HG02970 (cell line): ENCODE measurements at regions not wholly inside any gene's neighbourhood (a gene's known extent, or its start where the extent isn't known, plus 50 kb on each side); places are given as distances from the start of the nearest gene placed in this dataset.
"Not testable (repeated sequence)": the region's sequence is repeated elsewhere in the genome, so short reads cannot be mapped to it uniquely, and the experiment has no call there.

Experiments
- ATAC-seq: cut with Tn5 transposase; IDR thresholded peaks from one replicate; pipeline ENCODE4 v1.9.1; 2021; ENCODE audit warnings: mild to moderate bottlenecking, moderate library complexity, moderate number of reproducible peaks; ENCODE audit not compliant: unreplicated experiment, low FRiP score

GRCh38 chr5:97568382-97568781 is 385.3 kb upstream of the RIOK2 start:
- no peak for ATAC-seq

GRCh38 chr5:97570242-97570641 is 387.2 kb upstream of the RIOK2 start:
- ATAC-seq = no peak

GRCh38 chr5:97575322-97575721 is 392.3 kb upstream of the RIOK2 start:
- no peak for ATAC-seq

- ATAC-seq = no peak
Observed at GRCh38 chr5:97576956-97577355, 393.9 kb upstream of the RIOK2 start.

GRCh38 chr5:97579977-97580376 is 396.9 kb upstream of the RIOK2 start:
- ATAC-seq = not testable (repeated sequence)

- ATAC-seq = no peak
Observed at GRCh38 chr5:97580746-97581145, 397.7 kb upstream of the RIOK2 start.

GRCh38 chr5:97591781-97592180 is 408.7 kb upstream of the RIOK2 start:
- ATAC-seq = no peak

- no peak for ATAC-seq
Observed at GRCh38 chr5:97600486-97600885, 417.4 kb upstream of the RIOK2 start.

GRCh38 chr5:97601651-97602050 is 418.6 kb upstream of the RIOK2 start:
- ATAC-seq = no peak

- no peak for ATAC-seq
Observed at GRCh38 chr5:97606531-97606930, 423.5 kb upstream of the RIOK2 start.

GRCh38 chr5:97608501-97608900 is 425.5 kb upstream of the RIOK2 start:
- ATAC-seq = no peak

GRCh38 chr5:97618721-97619120 is 435.7 kb upstream of the RIOK2 start:
- no peak for ATAC-seq

GRCh38 chr5:97623441-97623840 is 440.4 kb upstream of the RIOK2 start:
- no peak for ATAC-seq

- ATAC-seq = no peak
Observed at GRCh38 chr5:97624886-97625285, 441.8 kb upstream of the RIOK2 start.

GRCh38 chr5:97627272-97627671 is 444.2 kb upstream of the RIOK2 start:
- ATAC-seq = no peak

- ATAC-seq = no peak
Observed at GRCh38 chr5:97628031-97628430, 445.0 kb upstream of the RIOK2 start.

GRCh38 chr5:97628807-97629206 is 445.8 kb upstream of the RIOK2 start:
- no peak for ATAC-seq

- no peak for ATAC-seq
Observed at GRCh38 chr5:97629276-97629675, 446.2 kb upstream of the RIOK2 start.

- no peak for ATAC-seq
Observed at GRCh38 chr5:97635553-97635952, 452.5 kb upstream of the RIOK2 start.

- no peak for ATAC-seq
Observed at GRCh38 chr5:97636766-97637165, 453.7 kb upstream of the RIOK2 start.

GRCh38 chr5:97641081-97641480 is 458.0 kb upstream of the RIOK2 start:
- no peak for ATAC-seq

GRCh38 chr5:97644206-97644605 is 461.2 kb upstream of the RIOK2 start:
- no peak for ATAC-seq

GRCh38 chr5:97644896-97645295 is 461.8 kb upstream of the RIOK2 start:
- no peak for ATAC-seq
